ENCODE measurements at regions not wholly inside any gene's neighbourhood (a gene's known extent, or its start where the extent isn't known, plus 50 kb on each side); places are given as distances from the start of the nearest gene placed in this dataset.

DNA sequence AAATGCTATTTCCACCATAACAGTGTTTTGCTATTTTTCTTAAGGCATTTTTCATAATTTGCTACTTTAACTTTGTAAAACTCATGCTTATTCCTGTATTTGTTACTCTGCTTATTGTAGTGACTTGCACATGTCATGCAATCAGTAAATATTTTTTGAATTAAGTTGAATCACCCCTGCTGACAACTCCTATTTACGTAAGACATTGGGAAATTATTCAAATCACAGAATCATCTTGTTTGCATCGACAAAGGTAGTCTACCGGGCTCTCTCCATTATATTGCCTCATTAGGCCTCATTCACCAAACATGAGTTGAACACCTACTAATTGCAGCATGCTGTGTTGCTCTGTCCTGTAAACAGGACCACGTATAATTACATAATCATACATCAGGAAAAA is 478.5 kb upstream of the ZEB2 start:
- DNase-seq (ENCODE audit: low read depth in 1 of 2, low spot score in 1 of 2), result peak in 1 of 2 donors; percentile 20
- Histone ChIP-seq H3K27ac (no peak overlapping the region), H3K36me3 (no peaks in the 10 kb centered on the region), H3K4me3 (no peak overlapping the region), H3K4me1 (ENCODE audit: low read depth) (no peaks in the 10 kb centered on the region), H3K27me3 (no peaks in the 10 kb centered on the region), H3K9me3 (ENCODE audit: low read depth) (no peaks in the 10 kb centered on the region)
- TF ChIP-seq CTCF (IDR thresholded peaks at IDR 0.05; ENCODE audit: low read depth, low read length), result no peak

- no peaks in the 10 kb centered on the region for H3K4me1 ChIP-seq (ENCODE audit: low read depth)
- no peak for TF ChIP-seq CTCF (IDR thresholded peaks at IDR 0.05; ENCODE audit: low read depth, low read length)
- peak in 1 of 2 donors; percentile 62 for DNase-seq (ENCODE audit: low read depth in 1 of 2, low spot score in 1 of 2)
- no peak overlapping the region for H3K27ac ChIP-seq
- H3K36me3 ChIP-seq, result no peaks in the 10 kb centered on the region
- no peak overlapping the region for H3K4me3 ChIP-seq
- H3K27me3 ChIP-seq, result no peaks in the 10 kb centered on the region
- no peaks in the 10 kb centered on the region for H3K9me3 ChIP-seq (ENCODE audit: low read depth)
Observed at GRCh38 chr2:144996225-144996795, 476.4 kb upstream of the ZEB2 start.

- no peak overlapping the region for H3K4me3 ChIP-seq
- no peak for TF ChIP-seq CTCF (IDR thresholded peaks at IDR 0.05; ENCODE audit: low read depth, low read length)
- H3K27ac ChIP-seq, result no peak overlapping the region
- H3K4me1 ChIP-seq (ENCODE audit: low read depth), result no peaks in the 10 kb centered on the region
- no peaks in the 10 kb centered on the region for H3K36me3 ChIP-seq
- H3K9me3 ChIP-seq (ENCODE audit: low read depth), result no peaks in the 10 kb centered on the region
- no peaks in the 10 kb centered on the region for H3K27me3 ChIP-seq
- peak in 1 of 2 donors; percentile 64 for DNase-seq (ENCODE audit: low read depth in 1 of 2, low spot score in 1 of 2)
Observed at GRCh38 chr2:144995482-144995881, 475.6 kb upstream of the ZEB2 start.

- no peak for DNase-seq (ENCODE audit: low read depth in 1 of 2, low spot score in 1 of 2)
- Histone ChIP-seq H3K4me3 (no peak overlapping the region), H3K27ac (no peak overlapping the region), H3K27me3 (no peaks in the 10 kb centered on the region), H3K9me3 (ENCODE audit: low read depth) (no peaks in the 10 kb centered on the region), H3K36me3 (no peaks in the 10 kb centered on the region), H3K4me1 (ENCODE audit: low read depth) (no peaks in the 10 kb centered on the region)
- TF ChIP-seq CTCF (IDR thresholded peaks at IDR 0.05; ENCODE audit: low read depth, low read length), result no peak
Observed at GRCh38 chr2:144990661-144991060, 470.7 kb upstream of the ZEB2 start.

- TF ChIP-seq CTCF (IDR thresholded peaks at IDR 0.05; ENCODE audit: low read depth, low read length), result no peak
- no peak for DNase-seq (ENCODE audit: low read depth in 1 of 2, low spot score in 1 of 2)
- H3K4me3 ChIP-seq, result no peak overlapping the region
- H3K36me3 ChIP-seq, result no peaks in the 10 kb centered on the region
- H3K27ac ChIP-seq, result no peak overlapping the region
- H3K9me3 ChIP-seq (ENCODE audit: low read depth), result no peaks in the 10 kb centered on the region
- H3K4me1 ChIP-seq (ENCODE audit: low read depth), result no peaks in the 10 kb centered on the region
- H3K27me3 ChIP-seq, result no peaks in the 10 kb centered on the region
Observed at GRCh38 chr2:144989579-144990270, 469.8 kb upstream of the ZEB2 start.
